Fibroblast of lung (primary cell): ENCODE measurements at regions not wholly inside any gene's neighbourhood (a gene's known extent, or its start where the extent isn't known, plus 50 kb on each side); places are given as distances from the start of the nearest gene placed in this dataset.
A peak's percentile ranks its signal among the peaks of the same experiment; 100 is the strongest.
"Not testable (repeated sequence)": the region's sequence is repeated elsewhere in the genome, so short reads cannot be mapped to it uniquely, and the experiment has no call there.

Source experiments
- DNase-seq, 2 donors: peaks; one replicate each; pipeline versions ENCODE4 v3.0.0 to v3.0.0-alpha.2; 2010; ENCODE audit warnings: low read depth in 2 of 2
- H2AFZ ChIP-seq: 2 replicates; pipeline ENCODE4 v1.5.1; 2012; ENCODE audit warnings: low read length, control low read depth, inconsistent platforms
- H3K27ac ChIP-seq: 2 replicates; pipeline ENCODE4 v1.5.1; 2011; ENCODE audit warnings: low read length, control low read depth; ENCODE audit not compliant: insufficient read depth
- H3K27me3 ChIP-seq: 2 replicates; pipeline ENCODE4 v1.5.1; 2011; ENCODE audit warnings: mild to moderate bottlenecking, low read length; ENCODE audit not compliant: control insufficient read depth, insufficient read depth
- H3K36me3 ChIP-seq: 2 replicates; pipeline ENCODE4 v1.5.1; 2011; ENCODE audit warnings: low read length; ENCODE audit not compliant: control insufficient read depth, insufficient read depth
- H3K4me1 ChIP-seq: 2 replicates; pipeline ENCODE4 v1.5.1; 2011; ENCODE audit warnings: low read length; ENCODE audit not compliant: control insufficient read depth, insufficient read depth; ENCODE audit errors: extremely low read depth
- H3K4me2 ChIP-seq: 2 replicates; pipeline ENCODE4 v1.5.1; 2011; ENCODE audit warnings: low read length, control low read depth; ENCODE audit not compliant: insufficient read depth; ENCODE audit errors: extremely low read depth
- H3K4me3 ChIP-seq, 4 experiments: fragments of 200-600 bp in 1 of 4; sonication (generic) in 1 of 4; replicated peaks in 1 of 4; 2 replicates each; pipeline ENCODE4 v1.5.1; 2011 to 2016; ENCODE audit warnings: low read length in 4 of 4, low read depth in 3 of 4, mild to moderate bottlenecking in 3 of 4, control low read depth in 2 of 4, inconsistent platforms in 1 of 4, mixed read lengths in 1 of 4; ENCODE audit not compliant: insufficient read depth in 1 of 4; ENCODE audit errors: control extremely low read depth in 1 of 4
- H3K79me2 ChIP-seq: 2 replicates; pipeline ENCODE4 v1.5.1; 2012; ENCODE audit warnings: mild to moderate bottlenecking, low read length, inconsistent platforms; ENCODE audit not compliant: control insufficient read depth, insufficient read depth
- H3K9ac ChIP-seq: 2 replicates; pipeline ENCODE4 v1.5.1; 2011; ENCODE audit warnings: mild to moderate bottlenecking, low read length, control low read depth; ENCODE audit not compliant: insufficient read depth
- H3K9me3 ChIP-seq: 2 replicates; pipeline ENCODE4 v1.5.1; 2012; ENCODE audit warnings: low read depth, low read length; ENCODE audit not compliant: control insufficient read depth, insufficient read depth
- H4K20me1 ChIP-seq: 2 replicates; pipeline ENCODE4 v1.5.1; 2011; ENCODE audit warnings: low read length; ENCODE audit not compliant: control insufficient read depth, insufficient read depth; ENCODE audit errors: extremely low read depth
- EZH2 ChIP-seq: IDR thresholded peaks from 2 replicates; pipeline ENCODE4 v1.5.1; 2012; ENCODE audit warnings: low read length, control low read depth, mild to moderate bottlenecking; ENCODE audit errors: missing control alignments
- TF ChIP-seq, protein P1 (sequence below), 2 donors: IDR thresholded peaks in 1 of 2; conservative IDR thresholded peaks in 1 of 2; 1 replicate in 1 of 2; 2 replicates in 1 of 2; pipeline ENCODE4 v1.5.1; 2011 to 2012; ENCODE audit warnings: low read length in 2 of 2, control low read depth in 1 of 2, inconsistent platforms in 1 of 2, low read depth in 1 of 2, mild to moderate bottlenecking in 1 of 2

DNA sequence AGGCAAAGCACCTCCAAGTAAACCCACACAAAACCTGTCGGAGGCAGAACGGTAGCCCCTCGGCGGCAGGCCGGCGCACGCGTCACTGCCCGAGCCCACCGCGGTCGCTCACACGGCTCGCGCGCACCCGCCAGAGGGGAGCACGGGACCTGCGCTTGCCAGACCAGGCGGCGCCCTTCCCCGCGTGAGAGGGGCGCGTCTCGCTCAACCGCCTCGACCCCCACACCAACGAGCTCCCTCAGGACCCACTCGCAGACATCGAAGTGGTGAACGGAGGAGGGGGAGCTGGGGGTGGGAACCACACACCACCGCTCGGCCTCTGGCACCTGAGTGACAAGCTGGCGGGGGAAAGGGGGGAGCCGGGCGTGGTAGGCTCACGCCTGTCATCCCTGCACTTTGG, 1513.4 kb upstream of the DEFB115 start:
- H3K9ac ChIP-seq: no peak overlapping the region
- H2AFZ ChIP-seq: no peak overlapping the region
- H3K36me3 ChIP-seq: no peaks in the 10 kb centered on the region
- H3K79me2 ChIP-seq: no peaks in the 10 kb centered on the region
- DNase-seq: no peak
- H3K9me3 ChIP-seq: no peaks in the 10 kb centered on the region
- H3K4me1 ChIP-seq: no peaks in the 10 kb centered on the region
- TF ChIP-seq EZH2: no peak
- TF ChIP-seq, protein P1, sequence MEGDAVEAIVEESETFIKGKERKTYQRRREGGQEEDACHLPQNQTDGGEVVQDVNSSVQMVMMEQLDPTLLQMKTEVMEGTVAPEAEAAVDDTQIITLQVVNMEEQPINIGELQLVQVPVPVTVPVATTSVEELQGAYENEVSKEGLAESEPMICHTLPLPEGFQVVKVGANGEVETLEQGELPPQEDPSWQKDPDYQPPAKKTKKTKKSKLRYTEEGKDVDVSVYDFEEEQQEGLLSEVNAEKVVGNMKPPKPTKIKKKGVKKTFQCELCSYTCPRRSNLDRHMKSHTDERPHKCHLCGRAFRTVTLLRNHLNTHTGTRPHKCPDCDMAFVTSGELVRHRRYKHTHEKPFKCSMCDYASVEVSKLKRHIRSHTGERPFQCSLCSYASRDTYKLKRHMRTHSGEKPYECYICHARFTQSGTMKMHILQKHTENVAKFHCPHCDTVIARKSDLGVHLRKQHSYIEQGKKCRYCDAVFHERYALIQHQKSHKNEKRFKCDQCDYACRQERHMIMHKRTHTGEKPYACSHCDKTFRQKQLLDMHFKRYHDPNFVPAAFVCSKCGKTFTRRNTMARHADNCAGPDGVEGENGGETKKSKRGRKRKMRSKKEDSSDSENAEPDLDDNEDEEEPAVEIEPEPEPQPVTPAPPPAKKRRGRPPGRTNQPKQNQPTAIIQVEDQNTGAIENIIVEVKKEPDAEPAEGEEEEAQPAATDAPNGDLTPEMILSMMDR (conservative IDR thresholded peaks at IDR 0.05 in 1 of 2, IDR thresholded peaks at IDR 0.05 in 1 of 2; ENCODE audit: low read depth in 1 of 2, low read length in 2 of 2): no peak
- no peak overlapping the region for H3K4me2 ChIP-seq
- no peaks in the 10 kb centered on the region for H4K20me1 ChIP-seq
- no peak overlapping the region for H3K27ac ChIP-seq
- no peaks in the 10 kb centered on the region for H3K27me3 ChIP-seq
- H3K4me3 ChIP-seq: no peak overlapping the region

DNA sequence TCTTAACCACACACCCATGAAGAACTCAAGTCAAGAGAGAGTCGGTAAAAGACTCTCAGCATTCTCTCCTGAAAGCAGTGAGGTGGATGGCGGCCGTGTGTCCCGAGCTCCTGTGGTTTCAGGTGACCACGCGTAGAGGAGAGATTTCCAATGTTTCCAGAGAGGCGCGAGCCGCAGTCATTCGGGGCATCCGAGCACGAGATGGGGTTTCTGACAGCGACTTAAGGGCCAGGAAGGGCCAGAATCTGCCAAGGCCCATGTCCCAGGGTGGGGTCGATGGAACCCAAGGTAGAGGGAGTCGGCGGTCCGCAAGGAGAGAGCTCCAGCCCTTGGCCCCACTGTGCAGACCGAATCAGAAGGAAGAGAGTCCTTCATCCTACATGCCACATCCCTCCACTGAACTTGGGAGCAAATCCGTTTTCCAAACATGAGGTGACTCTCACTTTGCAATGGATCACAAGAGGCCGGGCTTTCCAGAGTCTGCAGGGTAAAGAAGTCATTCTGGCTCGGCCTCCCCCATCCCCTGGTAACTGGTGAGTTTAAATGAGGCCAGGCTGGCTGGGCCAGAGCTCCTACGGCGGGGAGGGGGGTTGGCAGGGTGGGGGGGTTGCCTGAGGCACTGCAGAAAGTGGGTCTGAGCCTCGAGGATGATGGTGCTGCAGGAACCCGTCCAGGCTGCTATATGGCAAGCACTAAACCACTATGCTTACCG, 1511.8 kb upstream of the DEFB115 start:
- not testable (repeated sequence) for DNase-seq, H4K20me1 ChIP-seq, H3K27me3 ChIP-seq, H3K4me2 ChIP-seq, H3K9me3 ChIP-seq, H3K9ac ChIP-seq, H3K27ac ChIP-seq, H3K79me2 ChIP-seq, H2AFZ ChIP-seq, H3K4me1 ChIP-seq, H3K36me3 ChIP-seq, H3K4me3 ChIP-seq

DNA sequence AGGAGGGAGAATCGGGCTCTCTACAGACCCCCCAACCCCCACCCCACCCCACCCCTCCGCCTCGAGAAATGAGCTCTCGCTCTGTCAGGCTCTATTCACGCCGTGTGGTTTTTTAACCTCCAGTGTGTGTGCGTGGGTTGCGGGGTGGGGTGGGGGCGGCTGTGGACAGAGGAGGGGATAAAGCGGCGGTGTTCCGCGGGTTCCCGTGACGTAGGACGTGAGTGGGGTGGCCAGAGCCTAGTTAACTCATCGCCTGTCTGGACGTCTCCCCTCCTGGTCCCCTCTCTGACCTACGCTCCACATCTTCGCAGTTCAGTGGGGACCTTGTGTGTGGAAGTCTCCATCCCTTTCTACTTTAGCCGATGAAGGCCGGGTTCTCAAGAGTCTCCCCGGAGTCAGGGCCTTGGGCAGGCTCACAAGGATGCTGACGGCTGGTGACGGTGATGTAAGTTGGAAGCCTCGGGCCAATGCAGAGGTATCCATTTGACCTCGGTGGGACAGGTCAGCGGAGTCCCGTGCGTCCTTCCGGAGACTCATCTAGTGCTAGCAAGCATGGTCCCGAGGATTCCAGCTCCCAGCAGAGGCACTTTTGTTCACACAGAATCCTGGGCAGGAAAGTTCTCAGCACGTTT, 1507.1 kb upstream of the DEFB115 start:
- no peak overlapping the region for H2AFZ ChIP-seq
- no peaks in the 10 kb centered on the region for H3K27me3 ChIP-seq
- H3K9ac ChIP-seq: no peak overlapping the region
- no peak overlapping the region for H3K27ac ChIP-seq
- no peaks in the 10 kb centered on the region for H3K4me1 ChIP-seq
- H3K4me2 ChIP-seq: no peak overlapping the region
- no peaks in the 10 kb centered on the region for H3K36me3 ChIP-seq
- no peaks in the 10 kb centered on the region for H3K9me3 ChIP-seq
- no peaks in the 10 kb centered on the region for H4K20me1 ChIP-seq
- no peak for DNase-seq
- no peak overlapping the region for H3K4me3 ChIP-seq
- TF ChIP-seq, protein P1 (conservative IDR thresholded peaks at IDR 0.05 in 1 of 2, IDR thresholded peaks at IDR 0.05 in 1 of 2; ENCODE audit: low read depth in 1 of 2, low read length in 2 of 2): no peak
- no peak for TF ChIP-seq EZH2
- no peaks in the 10 kb centered on the region for H3K79me2 ChIP-seq

DNA sequence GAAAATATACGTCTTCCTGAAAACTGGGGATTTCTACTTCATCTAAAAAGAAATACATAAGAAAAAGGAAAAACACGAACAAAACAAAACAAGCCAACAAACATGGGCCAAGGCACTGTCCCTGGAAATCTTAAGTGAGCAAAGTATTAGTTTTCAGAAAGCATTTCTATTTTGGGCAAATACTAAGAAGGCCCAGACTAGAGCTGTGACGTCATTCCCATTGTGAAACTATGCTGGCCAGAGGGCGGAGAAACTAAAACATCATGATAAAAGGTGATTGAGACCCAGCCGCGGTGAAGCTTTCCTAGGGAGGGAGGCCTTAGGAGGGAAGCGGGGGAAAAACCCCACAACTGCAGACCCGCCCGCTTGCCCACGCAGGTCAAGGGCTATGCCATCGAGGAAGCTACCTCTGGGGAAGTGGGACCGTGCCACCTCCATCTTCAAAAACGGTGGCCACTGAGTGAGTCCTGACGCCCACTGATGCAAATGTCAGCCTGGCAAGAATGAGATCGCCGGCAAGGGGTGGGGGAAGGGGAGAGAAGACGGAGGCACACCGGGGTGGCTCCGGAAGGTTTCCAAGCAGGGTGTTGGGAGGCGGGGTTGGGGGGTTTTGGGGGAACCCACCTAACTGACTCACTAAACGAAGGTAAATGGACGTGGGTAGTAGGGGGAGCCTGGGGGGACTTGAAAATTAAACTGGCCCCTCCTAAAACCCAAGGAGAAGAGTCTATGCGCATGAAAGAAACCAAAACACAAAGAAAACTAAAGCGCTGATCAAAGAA, 1504.6 kb upstream of the DEFB115 start:
- not testable (repeated sequence) for H3K27me3 ChIP-seq, H2AFZ ChIP-seq, H4K20me1 ChIP-seq, H3K27ac ChIP-seq, DNase-seq, H3K36me3 ChIP-seq, H3K4me2 ChIP-seq, H3K9me3 ChIP-seq, H3K9ac ChIP-seq, H3K79me2 ChIP-seq, H3K4me1 ChIP-seq
- peak overlapping the region in 1 of 4 experiments; percentile 25 for H3K4me3 ChIP-seq

DNA sequence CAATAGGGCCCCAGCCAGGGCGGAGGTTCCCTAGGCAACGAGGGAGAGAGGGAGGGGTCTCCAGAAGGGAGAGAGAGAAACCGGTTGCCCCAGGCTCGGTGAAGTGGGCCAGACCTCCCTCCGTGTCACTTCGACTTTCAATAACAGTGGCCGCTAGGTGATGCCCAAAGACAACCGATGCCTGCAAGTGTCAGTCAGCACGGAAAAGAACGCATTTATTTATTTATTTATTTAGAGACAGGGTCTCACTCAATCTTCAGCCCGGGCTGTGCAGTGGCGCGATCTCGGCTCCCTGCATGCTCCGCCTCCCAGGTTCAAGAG, 1504.1 kb upstream of the DEFB115 start:
- not testable (repeated sequence) for H3K27ac ChIP-seq, H3K27me3 ChIP-seq, DNase-seq, H2AFZ ChIP-seq, H3K4me1 ChIP-seq, H4K20me1 ChIP-seq, H3K9ac ChIP-seq, H3K4me2 ChIP-seq, H3K36me3 ChIP-seq, H3K9me3 ChIP-seq, H3K79me2 ChIP-seq
- H3K4me3 ChIP-seq: peak overlapping the region in 1 of 4 experiments; percentile 25
